ENCODE measurements at regions not wholly inside any gene's neighbourhood (a gene's known extent, or its start where the extent isn't known, plus 50 kb on each side); places are given as distances from the start of the nearest gene placed in this dataset.

DNA sequence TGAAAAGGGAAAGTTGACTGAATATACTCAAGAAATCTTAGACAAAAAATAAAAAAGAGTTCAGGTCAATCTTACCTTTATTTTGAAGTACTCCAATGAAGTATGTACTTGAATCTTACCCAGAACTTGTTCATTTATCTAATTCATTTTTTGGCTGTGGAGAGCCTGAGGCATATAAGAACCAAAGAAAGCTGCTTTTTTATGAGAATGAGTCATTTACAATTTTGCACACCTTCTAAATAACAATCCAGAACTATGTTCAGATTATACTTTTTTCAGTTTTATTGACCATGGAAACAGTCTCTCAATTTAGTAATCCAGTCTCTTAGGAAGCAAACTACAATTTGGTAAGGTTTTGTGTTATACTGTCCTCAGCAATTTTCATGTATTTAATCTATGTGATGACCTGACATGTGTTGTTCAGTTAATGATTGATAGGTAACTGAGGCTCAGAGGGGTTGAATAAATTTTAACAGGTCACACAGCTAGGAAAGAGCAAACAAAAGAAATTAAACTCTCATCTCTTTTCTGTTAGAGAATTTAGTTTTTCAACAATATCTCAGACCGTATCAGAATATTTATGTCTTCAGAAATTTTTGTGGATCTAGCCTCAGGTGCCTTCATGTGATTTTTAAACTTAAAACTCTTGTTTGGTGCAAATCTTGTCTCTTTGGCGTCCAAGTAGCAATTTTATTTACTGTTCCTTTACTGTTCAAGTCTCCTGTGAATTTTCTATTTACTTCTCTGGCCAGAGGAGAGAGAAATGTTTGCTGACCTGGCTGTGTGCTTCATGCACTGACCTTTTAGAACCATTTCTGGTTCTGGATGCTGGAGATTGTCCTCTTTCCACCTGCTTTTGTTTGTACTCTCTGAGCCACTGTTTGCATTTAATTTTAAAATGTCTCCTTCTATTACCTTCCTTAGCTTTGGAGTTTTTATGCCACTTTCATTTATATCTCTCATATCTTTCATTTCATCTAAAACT, 1453.4 kb downstream of the STIM2 start:
- no peak for TF ChIP-seq POLR2A (IDR thresholded peaks at IDR 0.05; ENCODE audit: low read depth)
- TF ChIP-seq CTCF (IDR thresholded peaks at IDR 0.05), result no peak
- no peak for TF ChIP-seq POLR2AphosphoS5 (IDR thresholded peaks at IDR 0.05)

Measured in esophagus muscularis mucosa (tissue), 3 donors.